ENCODE measurements at regions not wholly inside any gene's neighbourhood (a gene's known extent, or its start where the extent isn't known, plus 50 kb on each side); places are given as distances from the start of the nearest gene placed in this dataset.
A peak's percentile ranks its signal among the peaks of the same experiment; 100 is the strongest.

GRCh38 chr9:117548556-117548955 is 133.7 kb upstream of the ASTN2 start:
- DNase-seq, result no peak

DNA sequence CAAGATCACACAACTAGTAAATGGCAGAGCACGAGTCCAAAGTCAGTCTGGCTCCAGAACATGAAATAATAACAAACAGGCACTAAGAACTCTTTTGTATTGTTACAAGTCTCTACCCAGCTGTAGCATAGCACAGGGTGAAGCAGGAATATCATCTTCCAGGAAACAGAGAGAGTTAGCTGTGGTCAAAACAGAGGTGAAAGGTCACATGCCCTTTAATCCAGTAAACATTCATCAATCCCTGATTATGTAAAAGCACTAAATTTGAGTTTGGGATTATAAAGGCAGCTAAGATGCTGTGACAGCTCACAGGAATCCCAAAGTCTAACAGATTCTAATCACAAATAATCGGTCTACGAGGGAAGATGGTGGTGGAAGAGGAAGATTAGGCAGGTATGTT is 133.0 kb upstream of the ASTN2 start:
- DNase-seq, result no peak

DNA sequence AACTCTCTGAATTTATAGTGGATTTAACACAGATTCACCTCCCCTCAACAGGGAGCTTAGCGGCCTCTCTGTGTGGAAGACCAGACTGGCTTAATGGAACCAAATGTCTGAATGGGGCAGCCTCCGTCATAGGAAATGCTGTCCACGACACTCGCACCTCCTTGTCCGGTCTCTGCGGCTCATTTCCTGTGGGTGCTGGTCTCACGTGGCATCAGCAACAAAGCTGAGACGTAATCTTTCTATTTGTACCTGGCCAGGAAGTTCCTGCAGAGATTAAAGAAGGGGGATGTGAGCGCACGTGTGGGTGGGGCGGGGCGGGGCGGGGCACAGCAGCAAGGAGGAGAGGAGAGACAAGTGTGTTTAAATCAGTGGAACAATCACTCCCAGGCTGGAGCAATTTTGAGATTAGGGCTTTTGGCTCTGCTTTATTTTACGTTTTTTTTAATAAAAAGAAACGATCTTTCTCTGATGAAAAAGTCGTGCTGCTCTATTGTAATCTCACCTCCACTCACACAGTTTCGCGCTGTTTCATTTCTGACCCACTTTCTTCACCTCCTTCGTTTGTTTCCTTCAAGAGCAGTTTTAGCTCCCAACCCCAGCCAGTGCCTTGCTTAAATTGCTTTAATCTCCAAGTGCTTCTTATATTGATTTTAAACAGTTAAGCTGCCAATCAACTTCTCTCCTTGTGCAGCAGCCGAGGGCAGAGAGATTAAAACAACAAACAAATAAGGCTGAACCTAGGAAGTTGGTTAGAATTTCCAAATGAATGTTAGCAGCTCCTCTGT is 132.2 kb upstream of the ASTN2 start:
- no peak for DNase-seq

- DNase-seq, result no peak
These were observed 131.0 kb upstream of the ASTN2 start for GRCh38 chr9:117545846-117546245.

DNA sequence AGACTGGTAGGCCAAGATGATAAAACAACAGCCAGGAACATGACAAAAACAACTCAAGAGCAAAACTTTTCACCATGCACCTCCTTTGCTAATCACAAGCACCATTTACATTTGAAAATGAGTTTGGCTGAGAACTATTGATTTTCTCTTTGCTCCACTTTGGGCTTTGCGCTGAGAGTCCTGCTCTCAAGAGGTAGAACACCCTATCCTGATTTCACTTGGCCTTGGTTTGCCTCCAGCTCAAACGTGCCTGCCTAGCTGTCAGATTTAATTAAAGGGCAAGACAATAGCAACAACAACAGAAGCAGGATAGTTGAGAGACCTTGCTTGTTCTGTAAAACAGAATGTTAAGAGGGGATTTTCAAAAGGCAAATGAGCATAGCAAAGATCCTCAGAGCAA is 128.2 kb upstream of the ASTN2 start:
- DNase-seq, result no peak

- no peak for DNase-seq
These were observed 127.2 kb upstream of the ASTN2 start for GRCh38 chr9:117542021-117542420.

GRCh38 chr9:117541181-117541580 is 126.3 kb upstream of the ASTN2 start:
- no peak for DNase-seq

DNA sequence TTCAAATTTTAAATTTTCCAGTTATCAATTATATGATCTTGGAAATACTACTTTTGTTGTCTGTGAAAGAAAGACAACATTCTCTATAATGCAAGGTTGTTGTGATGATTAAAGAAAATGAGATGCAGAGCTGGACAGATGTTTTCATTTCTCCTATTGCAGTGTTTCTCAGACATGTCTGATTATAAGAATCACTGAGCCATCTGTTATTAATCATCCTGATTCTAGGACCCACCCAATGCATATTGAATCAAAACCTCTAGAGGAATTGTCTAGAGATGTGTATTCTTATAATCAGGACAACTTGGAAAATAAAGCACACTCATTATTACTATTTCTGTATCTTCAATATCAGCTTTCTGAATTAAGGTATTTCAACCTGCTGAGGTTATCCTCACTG is 121.1 kb upstream of the ASTN2 start:
- no peak for DNase-seq

DNA sequence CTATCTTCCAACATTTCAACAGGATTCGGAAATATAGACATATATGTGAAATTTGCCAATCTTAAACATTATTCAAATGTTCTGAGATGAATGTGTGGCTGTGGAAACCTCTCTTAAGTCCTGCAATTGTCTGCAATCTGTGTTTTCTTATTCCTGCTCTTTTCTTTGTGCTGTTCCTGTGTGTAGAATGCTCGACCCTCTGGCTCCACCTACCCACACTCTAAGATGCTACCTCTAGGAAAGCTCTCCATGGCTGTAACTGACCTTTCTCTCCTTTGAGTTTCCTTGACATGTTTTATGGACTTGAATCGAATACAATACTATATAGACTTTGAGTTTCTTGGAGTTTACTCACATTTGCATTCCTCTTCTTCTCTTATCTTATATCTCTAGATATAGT is 120.6 kb upstream of the ASTN2 start:
- DNase-seq, result peak in 1 of 56 donors; percentile 7

DNA sequence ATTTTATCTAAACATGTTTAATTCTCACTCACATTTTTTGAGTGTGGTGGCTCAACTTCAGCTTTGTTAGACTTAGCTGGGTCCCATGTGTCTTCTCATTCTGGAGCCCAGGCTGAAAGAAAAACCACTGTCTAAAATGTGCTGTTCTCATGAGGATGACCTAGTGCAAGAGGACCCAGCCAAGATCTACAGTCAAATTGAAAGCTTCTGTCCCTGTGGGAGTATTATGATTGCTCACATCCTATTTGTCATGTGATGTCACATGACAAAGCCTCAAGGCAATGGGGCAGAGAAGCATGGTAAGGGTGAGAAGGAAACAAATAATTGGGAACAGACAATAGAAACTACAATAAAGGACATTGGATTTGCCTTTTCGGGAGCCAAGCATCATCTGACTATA is 113.4 kb upstream of the ASTN2 start:
- DNase-seq, result no peak

GRCh38 chr9:117526674-117527073 is 111.8 kb upstream of the ASTN2 start:
- DNase-seq, result no peak

DNA sequence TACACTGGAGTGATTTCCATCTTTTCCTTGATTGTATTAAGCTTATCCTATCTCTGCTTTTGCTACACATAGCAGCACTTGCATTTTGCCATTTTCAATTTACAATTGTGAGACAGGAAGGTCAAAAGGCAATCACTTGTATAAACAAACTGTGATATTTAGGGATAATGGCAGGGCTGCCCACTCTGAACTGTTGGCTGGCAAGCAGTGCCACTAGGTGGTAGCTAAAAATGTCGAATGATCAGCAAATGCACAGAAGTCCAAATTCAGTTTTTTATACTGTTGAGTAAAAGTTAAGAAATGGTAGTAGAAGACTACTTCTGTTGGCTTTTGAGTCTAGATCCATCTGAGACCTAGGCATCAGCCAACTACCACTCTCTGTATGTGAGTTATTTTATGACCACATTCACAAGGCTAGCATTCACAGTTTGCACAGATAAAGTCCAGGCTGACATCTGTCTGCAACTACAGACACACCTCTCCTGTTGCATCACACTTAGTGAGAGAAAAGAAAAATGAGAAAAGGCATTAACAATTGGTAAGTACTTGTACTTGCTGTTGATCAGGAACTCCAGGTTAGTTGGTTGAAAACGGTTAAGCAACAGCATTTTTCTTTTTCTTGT is 108.8 kb upstream of the ASTN2 start:
- peak in 2 of 56 donors; percentile 1 to 2 for DNase-seq

GRCh38 chr9:117521293-117521692 is 106.4 kb upstream of the ASTN2 start:
- DNase-seq, result peak in 19 of 56 donors; percentile 4 to 37 (median 9)

DNA sequence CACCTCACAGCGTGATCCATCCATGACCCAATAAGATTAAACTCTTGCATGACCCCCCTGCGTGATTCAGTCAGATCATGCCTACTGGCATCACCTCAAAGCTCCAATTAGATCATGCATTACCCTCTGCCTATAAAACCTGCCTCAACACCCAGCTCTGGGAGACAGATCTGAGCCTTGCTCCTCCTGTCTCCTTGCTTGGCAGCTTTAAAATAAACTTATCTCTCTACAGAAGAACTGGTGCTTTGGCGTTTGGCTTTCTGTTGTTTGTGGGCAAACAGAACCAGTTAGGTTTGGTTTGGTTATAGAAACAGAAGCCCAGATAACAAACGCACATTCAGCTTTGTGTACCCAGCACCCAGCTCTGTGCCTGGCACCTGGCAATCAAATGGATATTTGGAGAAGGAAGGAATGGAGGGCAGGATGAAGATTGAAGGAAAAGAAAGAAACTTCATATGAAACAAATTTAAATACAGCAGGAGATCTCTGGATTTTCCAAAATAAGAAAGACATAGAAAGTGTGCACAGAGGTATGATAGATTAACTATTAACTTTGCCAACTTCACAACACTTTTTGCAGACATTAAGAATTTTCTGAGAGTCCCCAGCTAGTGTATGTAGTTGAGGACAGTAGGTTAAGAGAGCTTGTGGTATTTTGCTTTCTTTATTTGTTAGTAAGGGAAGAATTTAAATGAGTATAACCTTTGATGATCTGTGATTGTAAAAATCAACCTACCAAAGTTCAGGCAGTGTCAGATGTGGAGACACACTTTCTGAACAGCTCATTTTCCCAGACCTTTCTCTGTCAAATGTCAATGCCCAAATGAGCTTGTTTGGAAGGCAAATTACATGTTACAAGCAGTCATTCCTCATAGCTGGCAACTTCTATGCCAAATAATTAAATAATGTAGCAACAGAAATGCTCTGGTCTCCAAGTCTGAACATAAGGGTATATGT is 102.1 kb upstream of the ASTN2 start:
- DNase-seq, result no peak

DNA sequence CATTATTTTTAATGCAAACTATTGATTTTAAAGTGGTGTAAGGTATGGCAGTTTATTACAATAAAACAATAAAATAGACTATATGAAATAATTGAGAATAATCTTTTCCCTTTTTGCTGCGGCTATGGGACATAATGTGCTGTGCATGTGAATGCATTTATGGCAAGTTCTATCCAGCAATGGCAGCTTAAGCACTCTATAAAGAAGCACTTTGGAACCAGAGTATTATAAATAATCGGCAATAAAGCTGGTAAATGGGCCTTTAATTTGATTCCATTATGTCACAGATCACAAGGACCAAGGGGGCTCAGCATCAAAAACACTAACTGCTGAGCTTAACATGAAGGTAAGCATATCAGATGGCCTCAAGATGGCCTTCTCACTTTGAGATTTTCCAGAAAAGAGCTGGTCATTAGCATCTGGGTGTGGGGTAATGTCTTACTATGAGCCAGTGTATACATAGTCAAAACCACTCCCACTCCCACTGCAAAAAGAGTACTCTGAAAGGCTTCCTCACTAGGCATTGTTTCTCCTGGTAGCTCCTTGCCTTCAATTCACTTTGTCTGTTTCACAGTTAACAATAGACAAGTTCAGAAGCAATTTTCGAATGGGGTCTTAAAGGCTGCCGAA is 97.1 kb upstream of the ASTN2 start:
- DNase-seq, result no peak

DNA sequence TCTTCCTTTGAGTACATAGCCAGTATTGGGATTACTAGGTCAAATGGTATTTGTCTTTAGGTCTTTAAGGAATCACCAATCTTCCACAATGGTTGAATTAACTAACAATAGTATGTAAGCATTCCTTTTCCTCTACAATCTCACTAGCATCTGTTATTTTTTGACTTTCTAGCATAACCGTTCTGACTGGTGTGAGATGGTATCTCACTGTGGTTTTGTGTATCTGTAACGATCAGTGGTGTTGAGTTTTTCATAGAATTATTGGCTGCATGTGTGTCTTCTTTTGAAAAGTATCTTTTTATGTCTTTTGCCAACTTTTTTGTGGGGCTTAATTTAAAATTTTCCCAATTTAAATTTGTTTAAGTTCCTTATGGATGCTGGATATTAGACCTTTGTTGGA is 81.5 kb upstream of the ASTN2 start:
- no peak for DNase-seq

GRCh38 chr9:117494401-117495090 is 79.7 kb upstream of the ASTN2 start:
- DNase-seq, result peak in 7 of 56 donors; percentile 2 to 47 (median 17)

- peak in 23 of 56 donors; percentile 7 to 73 (median 25) for DNase-seq
These were observed 77.6 kb upstream of the ASTN2 start for GRCh38 chr9:117492476-117492875.

- DNase-seq, result no peak
These were observed 76.6 kb upstream of the ASTN2 start for GRCh38 chr9:117491491-117491890.

GRCh38 chr9:117490199-117490598 is 75.3 kb upstream of the ASTN2 start:
- DNase-seq, result no peak

- DNase-seq, result no peak
These were observed 73.8 kb upstream of the ASTN2 start for GRCh38 chr9:117488659-117489058.

All from amygdala (tissue), 56 donors.